Ascending aorta (tissue), 2 donors: ENCODE measurements at regions not wholly inside any gene's neighbourhood (a gene's known extent, or its start where the extent isn't known, plus 50 kb on each side); places are given as distances from the start of the nearest gene placed in this dataset.
"Not testable (repeated sequence)": the region's sequence is repeated elsewhere in the genome, so short reads cannot be mapped to it uniquely, and the experiment has no call there.

Source experiments
- DNase-seq, 2 donors: peaks; one replicate each; pipeline ENCODE4 v3.0.0-alpha.2; 2019; ENCODE audit warnings: low spot score in 2 of 2
- H3K27ac ChIP-seq, 2 donors: fragments of 200-600 bp; sonication (generic); one replicate each; pipeline ENCODE4 v1.5.1; 2016 to 2017; ENCODE audit warnings: mild to moderate bottlenecking in 1 of 2
- H3K27me3 ChIP-seq: fragments of 200-600 bp; sonication (generic); one replicate; pipeline ENCODE4 v1.5.1; 2017
- H3K36me3 ChIP-seq, 2 donors: fragments of 200-600 bp; sonication (generic); one replicate each; pipeline ENCODE4 v1.5.1; 2016
- H3K4me1 ChIP-seq, 2 donors: fragments of 200-600 bp; sonication (generic); one replicate each; pipeline ENCODE4 v1.5.1; 2016 to 2017; ENCODE audit warnings: mild to moderate bottlenecking in 1 of 2
- H3K4me3 ChIP-seq, 2 donors: fragments of 200-600 bp; sonication (generic); one replicate each; pipeline ENCODE4 v1.5.1; 2016 to 2017; ENCODE audit warnings: mild to moderate bottlenecking in 1 of 2
- H3K9me3 ChIP-seq, 2 donors: fragments of 200-600 bp; sonication (generic); one replicate each; pipeline ENCODE4 v1.5.1; 2016
- CTCF ChIP-seq, 3 experiments: fragments of 200-600 bp in 2 of 3; fragments of 450-650 bp in 1 of 3; sonication (generic) in 2 of 3; IDR thresholded peaks; one replicate each; pipeline ENCODE4 v1.5.1; 2016 to 2019; ENCODE audit warnings: antibody characterized with exemption in 3 of 3, mild to moderate bottlenecking in 1 of 3, moderate library complexity in 1 of 3
- intact Hi-C: fragments of 100-400 bp; cut with DNase I; formaldehyde crosslinking; loops from one replicate; pipeline ENCODE4 v1.15.1; 2023

GRCh38 chr2:124983595-124983994, 958.5 kb downstream of the CNTNAP5 start:
- no peaks in the 10 kb centered on the region for H3K4me1 ChIP-seq
- no peak for TF ChIP-seq CTCF (IDR thresholded peaks at IDR 0.05)
- no peaks in the 10 kb centered on the region for H3K9me3 ChIP-seq
- no peak overlapping the region for H3K4me3 ChIP-seq
- intact Hi-C loops: no loop called here
- no peaks in the 10 kb centered on the region for H3K36me3 ChIP-seq
- no peak overlapping the region for H3K27ac ChIP-seq
- DNase-seq: no peak
- no peaks in the 10 kb centered on the region for H3K27me3 ChIP-seq

- no peak for DNase-seq
- no peak for TF ChIP-seq CTCF (IDR thresholded peaks at IDR 0.05)
- Histone ChIP-seq H3K27me3 (no peaks in the 10 kb centered on the region), H3K9me3 (no peaks in the 10 kb centered on the region), H3K36me3 (no peaks in the 10 kb centered on the region), H3K27ac (no peak overlapping the region), H3K4me1 (no peaks in the 10 kb centered on the region), H3K4me3 (no peak overlapping the region)
- intact Hi-C loops: no loop called here
Measured at GRCh38 chr2:124985270-124985669, 960.2 kb downstream of the CNTNAP5 start.

GRCh38 chr2:124986136-124986535, 961.0 kb downstream of the CNTNAP5 start:
- H3K4me1 ChIP-seq: no peaks in the 10 kb centered on the region
- intact Hi-C loops: no loop called here
- no peak overlapping the region for H3K27ac ChIP-seq
- H3K4me3 ChIP-seq: no peak overlapping the region
- DNase-seq: no peak
- no peaks in the 10 kb centered on the region for H3K27me3 ChIP-seq
- H3K36me3 ChIP-seq: no peaks in the 10 kb centered on the region
- no peak for TF ChIP-seq CTCF (IDR thresholded peaks at IDR 0.05)
- H3K9me3 ChIP-seq: no peaks in the 10 kb centered on the region

GRCh38 chr2:124986870-124987269, 961.8 kb downstream of the CNTNAP5 start:
- H3K4me1 ChIP-seq, DNase-seq, H3K9me3 ChIP-seq, intact Hi-C loops, H3K27ac ChIP-seq, H3K27me3 ChIP-seq, H3K36me3 ChIP-seq, H3K4me3 ChIP-seq: not testable (repeated sequence)

- DNase-seq, H3K4me1 ChIP-seq, H3K9me3 ChIP-seq, H3K4me3 ChIP-seq, intact Hi-C loops, H3K27me3 ChIP-seq, H3K27ac ChIP-seq, H3K36me3 ChIP-seq: not testable (repeated sequence)
Measured at GRCh38 chr2:124987436-124987835, 962.3 kb downstream of the CNTNAP5 start.

- TF ChIP-seq CTCF (IDR thresholded peaks at IDR 0.05): no peak
- no peak for DNase-seq
- Histone ChIP-seq H3K27ac (no peak overlapping the region), H3K36me3 (no peaks in the 10 kb centered on the region), H3K9me3 (no peaks in the 10 kb centered on the region), H3K27me3 (no peaks in the 10 kb centered on the region), H3K4me1 (no peaks in the 10 kb centered on the region), H3K4me3 (no peak overlapping the region)
- intact Hi-C loops: no loop called here
Measured at GRCh38 chr2:124988111-124988510, 963.0 kb downstream of the CNTNAP5 start.

- no peak overlapping the region for H3K4me3 ChIP-seq
- intact Hi-C loops: no loop called here
- H3K27ac ChIP-seq: no peak overlapping the region
- DNase-seq: no peak
- H3K9me3 ChIP-seq: no peaks in the 10 kb centered on the region
- H3K4me1 ChIP-seq: no peaks in the 10 kb centered on the region
- H3K36me3 ChIP-seq: no peaks in the 10 kb centered on the region
- H3K27me3 ChIP-seq: no peaks in the 10 kb centered on the region
- TF ChIP-seq CTCF (IDR thresholded peaks at IDR 0.05): no peak
Measured at GRCh38 chr2:124988794-124989193, 963.7 kb downstream of the CNTNAP5 start.
